Nephron progenitor cell (in vitro differentiated cells): ENCODE measurements at regions not wholly inside any gene's neighbourhood (a gene's known extent, or its start where the extent isn't known, plus 50 kb on each side); places are given as distances from the start of the nearest gene placed in this dataset.

Experiments
- DNase-seq: peaks from one replicate; pipeline ENCODE4 v3.0.0; 2021
- H3K27ac Mint-ChIP-seq: 2 replicates; pipeline ENCODE4 v1.8.0; 2021; ENCODE audit warnings: mild to moderate bottlenecking, moderate library complexity, mixed read lengths
- H3K27me3 Mint-ChIP-seq: 2 replicates; pipeline ENCODE4 v1.8.0; 2021; ENCODE audit warnings: mild to moderate bottlenecking, low read depth, mixed read lengths; ENCODE audit not compliant: poor library complexity
- H3K36me3 Mint-ChIP-seq: 2 replicates; pipeline ENCODE4 v1.8.0; 2021; ENCODE audit warnings: low read depth, mixed read lengths
- H3K4me1 Mint-ChIP-seq: 2 replicates; pipeline ENCODE4 v1.8.0; 2021; ENCODE audit warnings: mixed read lengths
- H3K4me3 Mint-ChIP-seq: 2 replicates; pipeline ENCODE4 v1.8.0; 2021; ENCODE audit warnings: mild to moderate bottlenecking, moderate library complexity, mixed read lengths
- H3K9me3 Mint-ChIP-seq: 2 replicates; pipeline ENCODE4 v1.8.0; 2021; ENCODE audit warnings: mild to moderate bottlenecking, moderate library complexity, mixed read lengths
- TF ChIP-seq, protein P1 (sequence below): fragments of 200-600 bp; sonication (generic); IDR thresholded peaks from 2 replicates; pipeline ENCODE4 v1.5.0; 2021; ENCODE audit warnings: antibody characterized with exemption

DNA sequence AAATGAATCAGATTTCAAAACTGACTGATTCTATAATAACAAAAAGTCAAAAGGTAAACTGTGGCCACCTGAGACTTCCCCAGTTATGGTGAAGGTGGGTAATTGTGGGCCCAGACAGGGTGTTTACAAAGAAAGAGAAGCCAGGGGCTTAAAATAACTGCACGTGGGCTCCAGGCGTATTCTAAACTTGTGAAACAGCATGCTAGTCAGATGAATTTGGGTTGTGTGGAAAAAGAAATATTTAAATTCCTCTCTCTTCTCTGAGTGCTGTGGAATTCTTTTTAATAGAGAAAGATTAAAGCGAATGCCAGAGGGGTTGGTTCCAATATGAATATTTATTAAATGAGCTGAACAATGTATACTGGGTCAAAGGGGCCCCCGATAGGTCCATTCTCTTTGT lies 166.3 kb upstream of the AFDN start:
- TF ChIP-seq, protein P1, sequence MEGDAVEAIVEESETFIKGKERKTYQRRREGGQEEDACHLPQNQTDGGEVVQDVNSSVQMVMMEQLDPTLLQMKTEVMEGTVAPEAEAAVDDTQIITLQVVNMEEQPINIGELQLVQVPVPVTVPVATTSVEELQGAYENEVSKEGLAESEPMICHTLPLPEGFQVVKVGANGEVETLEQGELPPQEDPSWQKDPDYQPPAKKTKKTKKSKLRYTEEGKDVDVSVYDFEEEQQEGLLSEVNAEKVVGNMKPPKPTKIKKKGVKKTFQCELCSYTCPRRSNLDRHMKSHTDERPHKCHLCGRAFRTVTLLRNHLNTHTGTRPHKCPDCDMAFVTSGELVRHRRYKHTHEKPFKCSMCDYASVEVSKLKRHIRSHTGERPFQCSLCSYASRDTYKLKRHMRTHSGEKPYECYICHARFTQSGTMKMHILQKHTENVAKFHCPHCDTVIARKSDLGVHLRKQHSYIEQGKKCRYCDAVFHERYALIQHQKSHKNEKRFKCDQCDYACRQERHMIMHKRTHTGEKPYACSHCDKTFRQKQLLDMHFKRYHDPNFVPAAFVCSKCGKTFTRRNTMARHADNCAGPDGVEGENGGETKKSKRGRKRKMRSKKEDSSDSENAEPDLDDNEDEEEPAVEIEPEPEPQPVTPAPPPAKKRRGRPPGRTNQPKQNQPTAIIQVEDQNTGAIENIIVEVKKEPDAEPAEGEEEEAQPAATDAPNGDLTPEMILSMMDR = no peak
- H3K27me3 Mint-ChIP-seq = no peaks in the 10 kb centered on the region
- peaks cover 4% of the 10 kb centered on the region for H3K9me3 Mint-ChIP-seq
- peaks cover 48% of the 10 kb centered on the region for H3K4me1 Mint-ChIP-seq
- no peak overlapping the region for H3K27ac Mint-ChIP-seq
- no peaks in the 10 kb centered on the region for H3K36me3 Mint-ChIP-seq
- H3K4me3 Mint-ChIP-seq = no peak overlapping the region
- no peak for DNase-seq

DNA sequence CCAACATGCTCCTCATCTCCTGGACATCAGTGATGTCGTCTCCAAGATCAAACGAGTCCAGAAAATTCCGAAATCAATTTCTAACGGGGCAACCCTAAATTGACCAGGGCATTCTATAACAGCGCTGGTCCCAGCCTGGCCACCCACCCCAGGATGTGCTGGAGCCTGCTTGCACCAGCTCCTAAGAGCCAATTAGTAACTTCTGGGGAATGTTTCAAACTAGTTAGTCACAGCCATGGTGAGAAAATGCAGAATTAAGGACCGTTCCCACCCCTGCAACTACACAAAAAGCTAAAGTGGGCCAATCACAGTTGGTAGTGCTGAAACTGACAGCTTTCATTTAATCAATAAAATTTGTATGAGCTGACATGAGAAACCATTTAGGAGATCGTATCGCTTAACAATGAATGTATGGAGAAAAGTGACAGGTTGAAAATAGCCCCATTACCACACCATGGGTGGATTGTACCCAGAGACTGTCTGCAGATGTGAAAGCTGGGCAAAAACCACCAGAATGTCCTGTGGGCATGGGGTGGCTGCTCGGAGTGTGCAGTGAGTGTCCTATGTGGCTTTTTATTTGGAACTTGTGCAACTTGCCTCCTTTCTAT lies 165.7 kb upstream of the AFDN start:
- Mint-ChIP-seq H3K27ac (no peak overlapping the region), H3K4me3 (no peak overlapping the region), H3K36me3 (no peaks in the 10 kb centered on the region), H3K9me3 (peaks cover 4% of the 10 kb centered on the region), H3K4me1 (peaks cover 55% of the 10 kb centered on the region), H3K27me3 (no peaks in the 10 kb centered on the region)
- no peak for DNase-seq
- TF ChIP-seq, protein P1 = no peak

DNA sequence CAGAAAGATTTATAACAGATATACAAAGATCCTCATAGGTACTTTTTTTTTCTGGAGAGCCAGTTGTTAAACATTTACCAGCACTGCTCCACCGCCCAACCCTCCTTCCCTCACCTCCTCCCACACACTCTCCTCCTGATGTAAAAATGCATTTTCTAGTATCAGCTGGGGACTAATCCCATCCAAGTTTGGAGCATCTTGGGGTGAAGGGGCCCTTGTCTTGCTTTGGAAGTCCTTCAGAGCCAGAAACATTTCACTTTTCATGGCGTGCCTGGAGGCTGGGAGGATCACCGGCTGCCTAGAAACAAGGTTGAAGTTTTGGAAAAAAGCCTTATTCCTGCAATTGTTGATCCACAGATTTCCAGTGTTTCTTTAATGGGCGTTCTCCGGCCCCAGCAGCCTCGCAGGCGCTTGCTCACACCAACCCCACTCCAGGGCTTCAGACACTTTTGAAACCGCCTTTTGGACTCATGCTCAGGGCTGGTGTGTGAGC lies 165.1 kb upstream of the AFDN start:
- TF ChIP-seq, protein P1 = no peak
- no peaks in the 10 kb centered on the region for H3K27me3 Mint-ChIP-seq
- H3K27ac Mint-ChIP-seq = peak overlapping the region; percentile 16
- peaks cover 4% of the 10 kb centered on the region for H3K9me3 Mint-ChIP-seq
- DNase-seq = no peak
- peaks cover 60% of the 10 kb centered on the region for H3K4me1 Mint-ChIP-seq
- no peaks in the 10 kb centered on the region for H3K36me3 Mint-ChIP-seq
- H3K4me3 Mint-ChIP-seq = no peak overlapping the region

DNA sequence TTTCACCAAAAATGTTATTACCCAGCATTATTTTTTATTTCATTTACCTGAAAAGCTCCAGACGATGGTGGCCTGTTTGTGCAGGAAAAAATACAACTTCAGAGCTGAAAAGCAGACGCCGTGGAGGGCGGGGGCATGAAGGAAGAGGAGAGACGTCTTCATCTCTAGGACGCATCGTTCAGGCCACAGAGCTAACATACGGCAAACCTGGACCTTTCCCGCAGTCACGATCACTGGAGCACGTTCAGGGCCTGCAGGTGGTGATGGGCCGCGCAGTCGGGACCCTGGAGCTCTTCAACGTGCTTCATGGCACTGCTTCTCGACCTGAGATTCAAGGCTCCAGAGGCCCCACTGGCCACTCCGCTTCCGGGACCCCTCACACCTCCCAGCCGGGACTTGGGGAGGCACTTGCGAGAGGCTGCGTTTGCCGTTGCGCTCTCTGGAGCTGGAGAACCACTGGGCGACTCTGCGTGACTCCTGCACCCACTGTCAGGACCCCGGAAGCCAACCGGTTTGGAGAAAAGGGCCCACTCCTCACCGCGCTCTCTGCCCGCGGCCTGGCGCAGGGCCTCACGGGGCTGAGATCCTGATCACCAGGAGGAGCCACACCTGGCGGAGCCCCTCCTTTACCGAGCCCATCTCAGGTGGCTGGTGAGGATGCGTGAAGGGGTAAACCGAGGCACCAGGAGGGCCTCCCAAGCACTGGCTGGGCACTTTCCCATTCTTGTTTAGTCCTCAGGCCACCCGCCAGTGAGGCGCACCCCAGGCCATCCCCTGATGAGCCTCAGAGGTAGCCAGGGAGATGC lies 164.4 kb upstream of the AFDN start:
- H3K36me3 Mint-ChIP-seq = no peaks in the 10 kb centered on the region
- peaks cover 67% of the 10 kb centered on the region for H3K4me1 Mint-ChIP-seq
- TF ChIP-seq, protein P1 = no peak
- H3K27ac Mint-ChIP-seq = peak overlapping the region; percentile 16
- H3K9me3 Mint-ChIP-seq = peaks cover 4% of the 10 kb centered on the region
- DNase-seq = no peak
- no peak overlapping the region for H3K4me3 Mint-ChIP-seq
- H3K27me3 Mint-ChIP-seq = peaks cover 4% of the 10 kb centered on the region

DNA sequence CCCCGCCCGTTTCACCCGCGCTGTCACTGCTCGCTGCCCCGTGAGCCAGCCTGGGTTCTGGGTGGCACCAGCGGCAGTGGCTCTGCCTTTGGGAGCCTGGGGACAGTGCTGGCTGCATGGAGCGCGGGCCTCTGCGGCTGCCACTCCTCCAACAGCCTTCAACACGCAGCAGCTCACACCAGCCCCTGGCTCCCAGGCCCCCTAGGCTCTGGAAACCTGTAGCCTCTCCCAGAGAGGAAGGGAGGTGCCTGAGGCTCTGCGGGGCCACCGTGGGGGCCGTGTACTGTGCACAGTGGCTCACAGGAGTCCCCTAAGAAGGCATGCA lies 163.9 kb upstream of the AFDN start:
- DNase-seq = no peak
- Mint-ChIP-seq H3K36me3 (no peaks in the 10 kb centered on the region), H3K27ac (no peak overlapping the region), H3K27me3 (peaks cover 4% of the 10 kb centered on the region), H3K4me1 (peaks cover 72% of the 10 kb centered on the region), H3K9me3 (peaks cover 4% of the 10 kb centered on the region), H3K4me3 (no peak overlapping the region)
- TF ChIP-seq, protein P1 = no peak
